SU-DHL-6 (cell line): ENCODE measurements at regions not wholly inside any gene's neighbourhood (a gene's known extent, or its start where the extent isn't known, plus 50 kb on each side); places are given as distances from the start of the nearest gene placed in this dataset.

ENCODE experiments used
- H2AFZ ChIP-seq: fragments of 200-600 bp; sonication (generic); 2 replicates; pipeline ENCODE4 v1.6.1; 2014; ENCODE audit warnings: low read depth, mild to moderate bottlenecking, moderate library complexity, mixed read lengths, antibody characterized with exemption, low read length; ENCODE audit not compliant: severe bottlenecking
- H3F3A ChIP-seq: fragments of 200-600 bp; shearing (Covaris generic); 2 replicates; pipeline ENCODE4 v1.6.0; 2016; ENCODE audit warnings: antibody characterized with exemption, mild to moderate bottlenecking; ENCODE audit not compliant: insufficient read depth
- H3K27ac ChIP-seq: fragments of 200-600 bp; sonication (generic); 2 replicates; pipeline ENCODE4 v1.5.1; 2016; ENCODE audit warnings: low read depth, mild to moderate bottlenecking, low read length, moderate library complexity, mixed read lengths
- H3K27me3 ChIP-seq: fragments of 200-600 bp; sonication (generic), shearing (Covaris generic); 2 replicates; pipeline ENCODE4 v1.6.0; 2014; ENCODE audit warnings: mild to moderate bottlenecking, low read length
- H3K36me3 ChIP-seq: fragments of 200-600 bp; sonication (generic); 2 replicates; pipeline ENCODE4 v1.6.1; 2014; ENCODE audit warnings: mild to moderate bottlenecking, low read length, mixed read lengths
- H3K4me2 ChIP-seq: fragments of 300-600, 200-600 bp; shearing (Covaris generic), sonication (generic); 2 replicates; pipeline ENCODE4 v1.6.0; 2014; ENCODE audit warnings: low read length, low read depth, mild to moderate bottlenecking; ENCODE audit not compliant: poor library complexity, severe bottlenecking
- H3K4me3 ChIP-seq: fragments of 200-600 bp; sonication (generic); 2 replicates; pipeline ENCODE4 v1.5.1; 2014; ENCODE audit warnings: antibody characterized with exemption, low read length, mild to moderate bottlenecking, mixed read lengths; ENCODE audit not compliant: insufficient read depth, poor library complexity, severe bottlenecking
- H3K79me2 ChIP-seq: fragments of 200-600 bp; sonication (generic); 2 replicates; pipeline ENCODE4 v1.6.1; 2014; ENCODE audit warnings: mild to moderate bottlenecking, low read length, moderate library complexity; ENCODE audit not compliant: insufficient read depth
- H3K9ac ChIP-seq: fragments of 200-600 bp; sonication (generic); 2 replicates; pipeline ENCODE4 v1.7.0; 2014; ENCODE audit warnings: mild to moderate bottlenecking, low read length
- H3K9me2 ChIP-seq: fragments of 200-600 bp; sonication (generic); replicated peaks from 2 replicates; pipeline ENCODE4 v1.6.1; 2014; ENCODE audit warnings: low read length; ENCODE audit not compliant: insufficient read depth
- H3K9me3 ChIP-seq: fragments of 200-600 bp; sonication (generic); 2 replicates; pipeline ENCODE4 v1.6.1; 2014; ENCODE audit warnings: low read length, mixed read lengths; ENCODE audit not compliant: insufficient read depth
- H4K20me1 ChIP-seq: fragments of 200-600 bp; sonication (generic); 2 replicates; pipeline ENCODE4 v1.6.1; 2014; ENCODE audit warnings: low read depth, mild to moderate bottlenecking, antibody characterized with exemption, low read length, moderate library complexity, mixed read lengths
- CTCF ChIP-seq: fragments of 200-600 bp; sonication (generic); IDR thresholded peaks from one replicate; pipeline ENCODE4 v1.5.1; 2017; ENCODE audit warnings: antibody characterized with exemption, mild to moderate bottlenecking, low read length, moderate library complexity; ENCODE audit not compliant: insufficient read depth, poor library complexity, severe bottlenecking
- EZH2phosphoT487 ChIP-seq: fragments of 200-600 bp; sonication (generic), shearing (Covaris generic); conservative IDR thresholded peaks from 2 replicates; pipeline ENCODE4 v1.6.1; 2018; ENCODE audit warnings: mild to moderate bottlenecking, antibody characterized with exemption, low read length, moderate library complexity, mixed read lengths

GRCh38 chr7:22618528-22618927 is 108.5 kb upstream of the IL6 start:
- no peaks in the 10 kb centered on the region for H4K20me1 ChIP-seq
- no peak overlapping the region for H3K9ac ChIP-seq
- no peak overlapping the region for H3K27ac ChIP-seq

GRCh38 chr7:22617166-22617565 is 109.8 kb upstream of the IL6 start:
- H2AFZ ChIP-seq = no peak overlapping the region
- no peaks in the 10 kb centered on the region for H3K9me2 ChIP-seq
- no peaks in the 10 kb centered on the region for H3F3A ChIP-seq
- no peak overlapping the region for H3K4me2 ChIP-seq
- H3K27me3 ChIP-seq = no peaks in the 10 kb centered on the region
- peaks cover 12% of the 10 kb centered on the region; the same call in 1 of the 2 replicates for H3K9me3 ChIP-seq
- H3K9ac ChIP-seq = no peak overlapping the region
- H3K27ac ChIP-seq = no peak overlapping the region
- no peaks in the 10 kb centered on the region for H3K79me2 ChIP-seq
- H3K36me3 ChIP-seq = peaks cover 4% of the 10 kb centered on the region; the same call in 1 of the 2 replicates
- TF ChIP-seq EZH2phosphoT487 (no peak), CTCF (no peak)
- H3K4me3 ChIP-seq = no peak overlapping the region
- no peaks in the 10 kb centered on the region for H4K20me1 ChIP-seq

More at GRCh38 chr7:22618528-22618927, 108.5 kb upstream of the IL6 start:
- Histone ChIP-seq H2AFZ (no peak overlapping the region), H3K9me2 (no peaks in the 10 kb centered on the region), H3K4me2 (no peak overlapping the region), H3K79me2 (no peaks in the 10 kb centered on the region), H3K27me3 (no peaks in the 10 kb centered on the region), H3K9me3 (peaks cover 12% of the 10 kb centered on the region; the same call in 1 of the 2 replicates), H3K36me3 (peaks cover 4% of the 10 kb centered on the region; the same call in 1 of the 2 replicates), H3F3A (no peaks in the 10 kb centered on the region), H3K4me3 (no peak overlapping the region)
- no peak for TF ChIP-seq CTCF
- TF ChIP-seq EZH2phosphoT487 = no peak

- Histone ChIP-seq H3K27ac (no peak overlapping the region), H3F3A (no peaks in the 10 kb centered on the region), H3K27me3 (no peaks in the 10 kb centered on the region), H3K9me2 (no peaks in the 10 kb centered on the region), H3K36me3 (peaks cover 4% of the 10 kb centered on the region; the same call in 1 of the 2 replicates), H3K9ac (no peak overlapping the region), H3K4me2 (no peak overlapping the region), H3K9me3 (peaks cover 11% of the 10 kb centered on the region; the same call in 1 of the 2 replicates), H3K4me3 (no peak overlapping the region), H2AFZ (no peak overlapping the region), H3K79me2 (no peaks in the 10 kb centered on the region), H4K20me1 (no peaks in the 10 kb centered on the region)
- TF ChIP-seq CTCF (no peak), EZH2phosphoT487 (no peak)
Observed at GRCh38 chr7:22613496-22613895, 113.5 kb upstream of the IL6 start.
